ENCODE measurements at regions not wholly inside any gene's neighbourhood (a gene's known extent, or its start where the extent isn't known, plus 50 kb on each side); places are given as distances from the start of the nearest gene placed in this dataset.

GRCh38 chr2:53467467-53468180, 300.0 kb upstream of the CHAC2 start:
- Histone ChIP-seq H3K4me2 (ENCODE audit: control insufficient read depth, insufficient read depth) (no peak overlapping the region), H3K27me3 (replicated peaks in 1 of 2; ENCODE audit: control insufficient read depth in 2 of 2, insufficient read depth in 2 of 2, low read length in 1 of 2) (no peaks in the 10 kb centered on the region), H3K27ac (ENCODE audit: control insufficient read depth, insufficient read depth) (no peak overlapping the region), H3K79me2 (ENCODE audit: control insufficient read depth, insufficient read depth, low read length) (no peaks in the 10 kb centered on the region), H3K9me3 (replicated peaks; ENCODE audit: control insufficient read depth, insufficient read depth, low read length) (no peaks in the 10 kb centered on the region), H3K4me1 (ENCODE audit: control insufficient read depth, insufficient read depth, low read length) (no peaks in the 10 kb centered on the region), H2AFZ (ENCODE audit: control insufficient read depth, low read depth, low read length) (no peak overlapping the region), H3K4me3 (no peak overlapping the region), H4K20me1 (ENCODE audit: control insufficient read depth, insufficient read depth) (no peaks in the 10 kb centered on the region), H3K36me3 (ENCODE audit: control insufficient read depth in 2 of 2, insufficient read depth in 2 of 2, low read length in 1 of 2) (no peaks in the 10 kb centered on the region), H3K9ac (ENCODE audit: control insufficient read depth, insufficient read depth, low read length) (no peak overlapping the region)
- WGBS (ENCODE audit: insufficient coverage, insufficient replicate concordance, low lambda C conversion rate, missing lambda C conversion rate): 25% methylated on average over 4 of the region's 4 CpGs
- no TSS peak for BruUV-seq (replicated peaks)
- in situ Hi-C loops (cut with MboI) (no loop called here), intact Hi-C loops (cut with micrococcal nuclease; ENCODE audit: unreplicated experiment) (no loop called here)
- FAIRE-seq (no peak), DNase-seq (ENCODE audit: low read depth, low spot score) (no peak), ATAC-seq (no peak)
- ChIA-PET SMC1A (ENCODE audit: uncharacterized antibody, unreplicated experiment) (interaction anchor here (1.3 to 1.7 kb wide), 2 partner anchors 9 to 12 kb away, joined by 3 to 6 read pairs; no protein-coding TSS in a partner anchor), POLR2A (no interaction called here), RAD21 (ENCODE audit: unreplicated experiment) (no interaction called here), CTCF (interaction anchor here (1.1 kb wide), 1 partner anchor 12 kb away, joined by 3 read pairs; no protein-coding TSS in a partner anchor)
- TF ChIP-seq STAT3 (IDR thresholded peaks at IDR 0.05; ENCODE audit: low read depth, low read length) (no peak), RB1 (IDR thresholded peaks at IDR 0.05; ENCODE audit: borderline replicate concordance) (no peak), ATF2 (IDR thresholded peaks at IDR 0.05; ENCODE audit: low read length) (no peak), ZNF592 (IDR thresholded peaks at IDR 0.05) (no peak), CUX1 (IDR thresholded peaks at IDR 0.05; ENCODE audit: insufficient replicate concordance, low read depth, low read length) (no peak), ZBTB4 (CRISPR knock-in tag; IDR thresholded peaks at IDR 0.05) (no peak)
